ENCODE measurements at regions not wholly inside any gene's neighbourhood (a gene's known extent, or its start where the extent isn't known, plus 50 kb on each side); places are given as distances from the start of the nearest gene placed in this dataset.

- Histone ChIP-seq H3K27me3 (ENCODE audit: control insufficient read depth in 1 of 2, insufficient read depth in 2 of 2, low read length in 2 of 2) (no peaks in the 10 kb centered on the region), H3K4me3 (ENCODE audit: low read depth in 1 of 2, low read length in 2 of 2) (no peak overlapping the region), H3K9me3 (ENCODE audit: control insufficient read depth in 2 of 2, insufficient read depth in 1 of 2, low read depth in 1 of 2, low read length in 1 of 2) (no peaks in the 10 kb centered on the region), H3K4me1 (ENCODE audit: control insufficient read depth in 2 of 2, insufficient read depth in 2 of 2, low read length in 1 of 2) (no peaks in the 10 kb centered on the region), H3K36me3 (ENCODE audit: control insufficient read depth in 2 of 2, insufficient read depth in 2 of 2, low read length in 1 of 2) (no peaks in the 10 kb centered on the region), H3K27ac (ENCODE audit: low read depth in 2 of 2, low read length in 1 of 2) (no peak overlapping the region)
- WGBS, 2 donors, result 73 to 80% methylated on average over 6 of the region's 6 CpGs
These were observed 65.9 kb upstream of the TNP1 start for GRCh38 chr2:216925636-216926366.

GRCh38 chr2:216925006-216925405 is 65.1 kb upstream of the TNP1 start:
- 92 to 95% methylated on average over 4 of the region's 4 CpGs for WGBS, 2 donors
- peaks cover 1 to 3% of the 10 kb centered on the region in 2 donors for H3K9me3 ChIP-seq (ENCODE audit: control insufficient read depth in 2 of 2, insufficient read depth in 1 of 2, low read depth in 1 of 2, low read length in 1 of 2)

DNA sequence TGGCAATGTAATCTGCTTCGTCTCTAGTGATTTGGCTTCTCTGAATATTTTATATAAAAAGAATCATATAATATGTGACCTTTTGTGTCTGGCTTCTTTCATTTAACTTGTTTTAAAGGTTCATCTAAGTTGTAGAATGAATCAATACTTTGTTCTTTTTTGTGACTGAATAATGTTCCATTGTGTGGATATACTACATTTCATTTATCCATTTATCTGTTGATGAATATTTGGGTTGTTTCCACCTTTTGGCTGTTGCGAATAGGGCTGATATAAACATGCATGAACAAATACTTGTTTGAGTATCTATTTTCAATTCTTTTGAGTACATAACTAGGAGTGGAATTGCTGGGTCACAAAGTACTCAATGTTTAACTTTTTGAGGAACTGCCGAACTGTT is 63.8 kb upstream of the TNP1 start:
- Histone ChIP-seq H3K27ac (ENCODE audit: low read depth in 2 of 2, low read length in 1 of 2) (no peak overlapping the region), H3K4me3 (ENCODE audit: low read depth in 1 of 2, low read length in 2 of 2) (no peak overlapping the region), H3K9me3 (ENCODE audit: control insufficient read depth in 2 of 2, insufficient read depth in 1 of 2, low read depth in 1 of 2, low read length in 1 of 2) (peaks cover 3% of the 10 kb centered on the region in 2 donors), H3K27me3 (ENCODE audit: control insufficient read depth in 1 of 2, insufficient read depth in 2 of 2, low read length in 2 of 2) (no peaks in the 10 kb centered on the region), H3K36me3 (ENCODE audit: control insufficient read depth in 2 of 2, insufficient read depth in 2 of 2, low read length in 1 of 2) (no peaks in the 10 kb centered on the region), H3K4me1 (ENCODE audit: control insufficient read depth in 2 of 2, insufficient read depth in 2 of 2, low read length in 1 of 2) (peaks cover 0 to 3% of the 10 kb centered on the region in 2 donors)
- WGBS, 2 donors, result 83 to 92% methylated on average over 3 of the region's 3 CpGs

More at GRCh38 chr2:216925006-216925405, 65.1 kb upstream of the TNP1 start:
- peaks cover 0 to under 1% of the 10 kb centered on the region in 2 donors for H3K4me1 ChIP-seq (ENCODE audit: control insufficient read depth in 2 of 2, insufficient read depth in 2 of 2, low read length in 1 of 2)
- H3K27me3 ChIP-seq (ENCODE audit: control insufficient read depth in 1 of 2, insufficient read depth in 2 of 2, low read length in 2 of 2), result no peaks in the 10 kb centered on the region
- no peak overlapping the region for H3K27ac ChIP-seq (ENCODE audit: low read depth in 2 of 2, low read length in 1 of 2)
- H3K4me3 ChIP-seq (ENCODE audit: low read depth in 1 of 2, low read length in 2 of 2), result no peak overlapping the region
- H3K36me3 ChIP-seq (ENCODE audit: control insufficient read depth in 2 of 2, insufficient read depth in 2 of 2, low read length in 1 of 2), result no peaks in the 10 kb centered on the region

DNA sequence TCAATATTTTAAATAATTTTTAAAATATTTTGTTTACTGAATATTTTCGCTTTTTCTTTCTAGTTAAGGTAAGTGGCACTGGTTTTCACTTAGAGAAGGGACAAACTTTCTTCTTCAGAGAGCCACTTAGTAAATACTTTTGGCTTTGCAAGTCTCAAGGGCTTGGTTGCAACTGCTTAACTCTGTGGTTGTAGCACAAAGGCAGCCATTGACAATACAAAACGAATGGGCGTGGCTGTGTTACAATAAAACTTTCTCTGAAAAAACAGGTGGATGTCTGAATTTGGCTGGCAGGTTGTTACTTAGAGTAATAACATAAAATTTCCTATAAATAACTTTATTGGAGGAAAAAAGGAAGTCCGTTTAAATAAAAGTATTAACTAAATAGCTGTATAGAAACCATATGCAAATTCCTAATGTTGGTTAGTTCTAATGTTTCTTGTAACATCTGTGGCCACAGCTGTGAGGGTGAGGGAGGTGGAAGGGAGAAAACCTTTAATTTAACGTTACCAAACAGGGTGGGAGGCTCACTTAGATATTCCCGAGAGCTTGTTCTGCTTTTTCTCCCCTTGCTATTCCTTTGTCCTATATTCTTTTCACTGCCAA is 62.4 kb upstream of the TNP1 start:
- Histone ChIP-seq H3K9me3 (ENCODE audit: control insufficient read depth in 2 of 2, insufficient read depth in 1 of 2, low read depth in 1 of 2, low read length in 1 of 2) (peaks cover 3% of the 10 kb centered on the region in 2 donors), H3K27ac (ENCODE audit: low read depth in 2 of 2, low read length in 1 of 2) (no peak overlapping the region), H3K4me1 (ENCODE audit: control insufficient read depth in 2 of 2, insufficient read depth in 2 of 2, low read length in 1 of 2) (peaks cover 0 to 3% of the 10 kb centered on the region in 2 donors), H3K4me3 (ENCODE audit: low read depth in 1 of 2, low read length in 2 of 2) (no peak overlapping the region), H3K36me3 (ENCODE audit: control insufficient read depth in 2 of 2, insufficient read depth in 2 of 2, low read length in 1 of 2) (no peaks in the 10 kb centered on the region), H3K27me3 (ENCODE audit: control insufficient read depth in 1 of 2, insufficient read depth in 2 of 2, low read length in 2 of 2) (no peaks in the 10 kb centered on the region)
- WGBS, 2 donors, result 71 to 80% methylated on average over 6 of the region's 6 CpGs

- no peaks in the 10 kb centered on the region for H3K36me3 ChIP-seq (ENCODE audit: control insufficient read depth in 2 of 2, insufficient read depth in 2 of 2, low read length in 1 of 2)
- H3K27ac ChIP-seq (ENCODE audit: low read depth in 2 of 2, low read length in 1 of 2), result no peak overlapping the region
- H3K4me3 ChIP-seq (ENCODE audit: low read depth in 1 of 2, low read length in 2 of 2), result no peak overlapping the region
- H3K9me3 ChIP-seq (ENCODE audit: control insufficient read depth in 2 of 2, insufficient read depth in 1 of 2, low read depth in 1 of 2, low read length in 1 of 2), result peaks cover 3% of the 10 kb centered on the region in 2 donors
- WGBS, 2 donors, result 89 to 90% methylated on average over 10 of the region's 10 CpGs
- no peaks in the 10 kb centered on the region for H3K27me3 ChIP-seq (ENCODE audit: control insufficient read depth in 1 of 2, insufficient read depth in 2 of 2, low read length in 2 of 2)
- H3K4me1 ChIP-seq (ENCODE audit: control insufficient read depth in 2 of 2, insufficient read depth in 2 of 2, low read length in 1 of 2), result peaks cover 0 to 3% of the 10 kb centered on the region in 2 donors
These were observed 61.1 kb upstream of the TNP1 start for GRCh38 chr2:216920937-216921456.

GRCh38 chr2:216920143-216920876 is 60.4 kb upstream of the TNP1 start:
- H3K36me3 ChIP-seq (ENCODE audit: control insufficient read depth in 2 of 2, insufficient read depth in 2 of 2, low read length in 1 of 2), result no peaks in the 10 kb centered on the region
- H3K27me3 ChIP-seq (ENCODE audit: control insufficient read depth in 1 of 2, insufficient read depth in 2 of 2, low read length in 2 of 2), result no peaks in the 10 kb centered on the region
- no peak overlapping the region for H3K27ac ChIP-seq (ENCODE audit: low read depth in 2 of 2, low read length in 1 of 2)
- no peak overlapping the region for H3K4me3 ChIP-seq (ENCODE audit: low read depth in 1 of 2, low read length in 2 of 2)
- H3K9me3 ChIP-seq (ENCODE audit: control insufficient read depth in 2 of 2, insufficient read depth in 1 of 2, low read depth in 1 of 2, low read length in 1 of 2), result peaks cover 3% of the 10 kb centered on the region in 2 donors
- H3K4me1 ChIP-seq (ENCODE audit: control insufficient read depth in 2 of 2, insufficient read depth in 2 of 2, low read length in 1 of 2), result peaks cover 0 to 3% of the 10 kb centered on the region in 2 donors
- 86 to 92% methylated on average over 8 of the region's 8 CpGs for WGBS, 2 donors

DNA sequence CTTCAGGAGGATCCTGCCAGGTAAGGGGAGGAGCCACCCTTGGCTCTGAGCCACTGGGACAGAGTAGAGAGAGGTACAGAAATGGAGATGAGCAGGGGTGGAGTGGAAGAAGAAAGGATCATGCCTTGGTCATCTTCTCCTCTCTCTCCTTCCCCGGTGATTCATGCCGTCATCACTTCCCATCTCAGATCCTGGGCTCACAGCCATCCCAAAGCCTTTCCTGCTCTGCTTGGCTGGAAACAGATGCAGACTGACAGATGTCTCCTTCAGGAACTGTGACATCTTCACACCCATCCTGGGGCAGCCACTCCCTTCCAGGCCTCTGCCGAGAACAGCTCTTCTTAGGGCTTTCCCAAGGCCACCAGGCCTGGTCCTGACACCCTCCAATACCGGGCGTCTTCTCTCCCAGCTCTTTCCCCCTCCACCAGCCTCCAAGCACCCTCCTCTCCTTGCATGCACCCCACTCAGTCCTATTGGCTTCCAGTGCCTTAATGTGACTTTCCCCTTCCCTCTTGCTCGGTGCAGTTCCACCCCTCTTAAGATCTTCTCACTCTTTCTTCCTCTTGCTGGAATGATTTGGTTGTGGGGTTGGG is 58.3 kb upstream of the TNP1 start:
- no peaks in the 10 kb centered on the region for H3K27me3 ChIP-seq (ENCODE audit: control insufficient read depth in 1 of 2, insufficient read depth in 2 of 2, low read length in 2 of 2)
- 64 to 73% methylated on average over 6 of the region's 6 CpGs for WGBS, 2 donors
- no peak overlapping the region for H3K27ac ChIP-seq (ENCODE audit: low read depth in 2 of 2, low read length in 1 of 2)
- H3K4me3 ChIP-seq (ENCODE audit: low read depth in 1 of 2, low read length in 2 of 2), result no peak overlapping the region
- H3K36me3 ChIP-seq (ENCODE audit: control insufficient read depth in 2 of 2, insufficient read depth in 2 of 2, low read length in 1 of 2), result no peaks in the 10 kb centered on the region
- peaks cover 3% of the 10 kb centered on the region in 2 donors for H3K9me3 ChIP-seq (ENCODE audit: control insufficient read depth in 2 of 2, insufficient read depth in 1 of 2, low read depth in 1 of 2, low read length in 1 of 2)
- peaks cover 0 to 3% of the 10 kb centered on the region in 2 donors for H3K4me1 ChIP-seq (ENCODE audit: control insufficient read depth in 2 of 2, insufficient read depth in 2 of 2, low read length in 1 of 2)

GRCh38 chr2:216916956-216917650 is 57.2 kb upstream of the TNP1 start:
- H3K36me3 ChIP-seq (ENCODE audit: control insufficient read depth in 2 of 2, insufficient read depth in 2 of 2, low read length in 1 of 2), result no peaks in the 10 kb centered on the region
- no peaks in the 10 kb centered on the region for H3K27me3 ChIP-seq (ENCODE audit: control insufficient read depth in 1 of 2, insufficient read depth in 2 of 2, low read length in 2 of 2)
- no peak overlapping the region for H3K4me3 ChIP-seq (ENCODE audit: low read depth in 1 of 2, low read length in 2 of 2)
- peaks cover 0 to 3% of the 10 kb centered on the region in 2 donors for H3K4me1 ChIP-seq (ENCODE audit: control insufficient read depth in 2 of 2, insufficient read depth in 2 of 2, low read length in 1 of 2)
- peaks cover 3% of the 10 kb centered on the region in 2 donors for H3K9me3 ChIP-seq (ENCODE audit: control insufficient read depth in 2 of 2, insufficient read depth in 1 of 2, low read depth in 1 of 2, low read length in 1 of 2)
- 93 to 97% methylated on average over 3 of the region's 3 CpGs for WGBS, 2 donors
- H3K27ac ChIP-seq (ENCODE audit: low read depth in 2 of 2, low read length in 1 of 2), result no peak overlapping the region
